IMR-90 (cell line): ENCODE measurements at regions not wholly inside any gene's neighbourhood (a gene's known extent, or its start where the extent isn't known, plus 50 kb on each side); places are given as distances from the start of the nearest gene placed in this dataset.

Source experiments
- ATAC-seq: fragments of 200-7000 bp; cut with Tn5 transposase; 2 replicates; pipeline ENCODE4 v1.9.1; 2020; ENCODE audit warnings: low read depth, mild to moderate bottlenecking, moderate library complexity
- BruUV-seq: library from RNA; stranded (reverse); fragments of 400-500 nt; replicated peaks from 2 replicates; lab custom pipeline; 2021; lab: Mats Ljungman, UMichigan
- CTCF ChIA-PET: fragments of 300-600 bp; formaldehyde crosslinking; extraction: SDS; loops from one replicate; lab custom pipeline; 2021; ENCODE audit warnings: antibody characterized with exemption; lab: Yijun Ruan, JAX
- POLR2A ChIA-PET: fragments of 300-600 bp; sonication (Branson Sonifier 250); formaldehyde crosslinking; loops from one replicate; lab custom pipeline; 2022; ENCODE audit warnings: antibody characterized with exemption; ENCODE audit not compliant: unreplicated experiment; lab: Charles Lee
- DNase-seq: peaks from one replicate; pipeline ENCODE4 v3.0.0; 2013
- H2AFZ ChIP-seq: replicated peaks from 2 replicates; pipeline ENCODE3; 2013; ENCODE audit warnings: low read length, mild to moderate bottlenecking; ENCODE audit not compliant: poor library complexity
- H2AK5ac ChIP-seq: 2 replicates; pipeline ENCODE4 v1.6.1; 2013; ENCODE audit warnings: low read depth, low read length, inconsistent platforms
- H2AK9ac ChIP-seq: replicated peaks from 2 replicates; pipeline ENCODE3; 2013; ENCODE audit warnings: mild to moderate bottlenecking, low read depth, low read length, moderate library complexity; ENCODE audit not compliant: poor library complexity
- H2BK120ac ChIP-seq: 2 replicates; pipeline ENCODE4 v1.6.1; 2013; ENCODE audit warnings: low read depth, low read length, inconsistent platforms
- H2BK15ac ChIP-seq: 3 replicates; pipeline ENCODE4 v1.6.1; 2013; ENCODE audit warnings: low read depth, low read length, inconsistent platforms
- H2BK20ac ChIP-seq: 2 replicates; pipeline ENCODE4 v1.6.1; 2013; ENCODE audit warnings: low read depth, mild to moderate bottlenecking, inconsistent platforms, low read length, moderate library complexity
- H2BK5ac ChIP-seq: 2 replicates; pipeline ENCODE4 v1.6.1; 2013; ENCODE audit warnings: mild to moderate bottlenecking, low read depth, low read length, inconsistent platforms; ENCODE audit not compliant: poor library complexity, severe bottlenecking
- H3K14ac ChIP-seq: replicated peaks from 2 replicates; pipeline ENCODE4 v1.6.1; 2013; ENCODE audit warnings: low read depth, low read length, inconsistent platforms
- H3K18ac ChIP-seq: 2 replicates; pipeline ENCODE4 v1.6.1; 2013; ENCODE audit warnings: low read depth, low read length, control low read depth
- H3K23ac ChIP-seq: 2 replicates; pipeline ENCODE4 v1.6.1; 2013; ENCODE audit warnings: low read depth, low read length, inconsistent platforms
- H3K27ac ChIP-seq: 2 replicates; pipeline ENCODE4 v1.5.1; 2013; ENCODE audit warnings: mild to moderate bottlenecking, control low read depth, low read length; ENCODE audit not compliant: insufficient read depth
- H3K27me3 ChIP-seq: 2 replicates; pipeline ENCODE4 v1.6.1; 2013; ENCODE audit warnings: low read length; ENCODE audit not compliant: control insufficient read depth, insufficient read depth
- H3K36me3 ChIP-seq: 2 replicates; pipeline ENCODE4 v1.6.1; 2013; ENCODE audit warnings: low read length, mixed read lengths; ENCODE audit not compliant: control insufficient read depth, insufficient read depth
- H3K4ac ChIP-seq: 2 replicates; pipeline ENCODE4 v1.6.1; 2013; ENCODE audit warnings: low read depth, low read length, inconsistent platforms
- H3K4me1 ChIP-seq: 2 replicates; pipeline ENCODE4 v1.6.1; 2013; ENCODE audit warnings: low read length, mixed read lengths; ENCODE audit not compliant: control insufficient read depth, insufficient read depth
- H3K4me2 ChIP-seq: 2 replicates; pipeline ENCODE4 v1.6.1; 2013; ENCODE audit warnings: low read depth, mild to moderate bottlenecking, control low read depth, low read length, moderate library complexity
- H3K4me3 ChIP-seq: 2 replicates; pipeline ENCODE4 v1.5.1; 2013; ENCODE audit warnings: low read depth, mild to moderate bottlenecking, control low read depth, low read length, moderate library complexity; ENCODE audit not compliant: insufficient read depth
- H3K56ac ChIP-seq: 2 replicates; pipeline ENCODE4 v1.6.1; 2013; ENCODE audit warnings: low read length, inconsistent platforms; ENCODE audit not compliant: insufficient read depth; ENCODE audit errors: extremely low read depth
- H3K79me1 ChIP-seq, 2 experiments: 2 replicates each; pipeline ENCODE4 v1.6.1; 2013; ENCODE audit warnings: low read length in 2 of 2, inconsistent platforms in 1 of 2, low read depth in 1 of 2
- H3K9ac ChIP-seq: 2 replicates; pipeline ENCODE4 v1.6.1; 2013; ENCODE audit warnings: low read depth, low read length, control low read depth
- H3K9me1 ChIP-seq: 2 replicates; pipeline ENCODE4 v1.6.1; 2013; ENCODE audit warnings: low read length, inconsistent platforms; ENCODE audit not compliant: insufficient read depth
- H3K9me3 ChIP-seq: 2 replicates; pipeline ENCODE4 v1.6.1; 2013; ENCODE audit warnings: low read length; ENCODE audit not compliant: control insufficient read depth, insufficient read depth
- H4K20me1 ChIP-seq: 2 replicates; pipeline ENCODE4 v1.6.1; 2013; ENCODE audit warnings: low read length, inconsistent platforms; ENCODE audit not compliant: insufficient read depth
- H4K5ac ChIP-seq: 2 replicates; pipeline ENCODE4 v1.6.1; 2013; ENCODE audit warnings: mild to moderate bottlenecking, low read depth, low read length, control low read depth
- H4K8ac ChIP-seq, 2 experiments: 2 replicates each; pipeline ENCODE4 v1.6.1; 2013; ENCODE audit warnings: low read depth in 2 of 2, low read length in 2 of 2, control low read depth in 1 of 2, inconsistent platforms in 1 of 2
- H4K91ac ChIP-seq: 2 replicates; pipeline ENCODE4 v1.6.1; 2013; ENCODE audit warnings: low read depth, low read length, inconsistent platforms; ENCODE audit not compliant: insufficient read depth
- BHLHE40 ChIP-seq: fragments of 150-350 bp; IDR thresholded peaks from 2 replicates; pipeline ENCODE4 v1.6.1; 2016; ENCODE audit warnings: mild to moderate bottlenecking, low read depth, low read length
- CEBPB ChIP-seq: IDR thresholded peaks from 2 replicates; pipeline ENCODE4 v1.6.1; 2012; ENCODE audit warnings: low read depth, low read length, improper control_type of control experiment
- FOS ChIP-seq: fragments of 150-350 bp; IDR thresholded peaks from 2 replicates; pipeline ENCODE4 v1.6.1; 2016; ENCODE audit warnings: low read depth, low read length
- MXI1 ChIP-seq: IDR thresholded peaks from 2 replicates; pipeline ENCODE4 v1.6.1; 2012; ENCODE audit warnings: low read depth, mild to moderate bottlenecking, low read length, moderate library complexity, borderline replicate concordance
- NFE2L2 ChIP-seq: fragments of 150-350 bp; IDR thresholded peaks from 2 replicates; pipeline ENCODE4 v1.6.1; 2016; ENCODE audit warnings: low read depth, mild to moderate bottlenecking, low read length
- RCOR1 ChIP-seq: IDR thresholded peaks from 2 replicates; pipeline ENCODE4 v1.6.1; 2012; ENCODE audit warnings: mild to moderate bottlenecking, low read length, improper control_type of control experiment; ENCODE audit not compliant: insufficient replicate concordance
- SMC3 ChIP-seq: fragments of 150-350 bp; IDR thresholded peaks from 2 replicates; pipeline ENCODE4 v1.6.1; 2016; ENCODE audit warnings: low read depth, mild to moderate bottlenecking, antibody characterized with exemption, low read length, moderate library complexity
- WGBS, 2 experiments: methylation state at CpG; one replicate each; pipeline versions ENCODE4 v1.1.5 to v1.1.7; 2013; ENCODE audit warnings: missing lambda C conversion rate in 2 of 2; ENCODE audit not compliant: insufficient read length in 1 of 2; ENCODE audit errors: extremely low coverage in 2 of 2; 5-methylcytosine and 5-hydroxymethylcytosine counted together
- dilution Hi-C: fragments of 300-500 bp; cut with HindIII; formaldehyde crosslinking; loops from one replicate; pipeline ENCODE4 v1.14.3; 2018; ENCODE audit warnings: low sequenced_read_pairs; ENCODE audit not compliant: unreplicated experiment
- in situ Hi-C: fragments of 300-500 bp; cut with MboI; formaldehyde crosslinking; loops from 3 replicates; pipeline ENCODE4 v1.14.3; 2019; ENCODE audit warnings: low sequenced_read_pairs, inconsistent platforms, mixed read lengths
- intact Hi-C: fragments of 100-400 bp; cut with micrococcal nuclease; formaldehyde crosslinking; loops from 2 replicates; pipeline ENCODE4 v1.10.0; 2022
- TF ChIP-seq, protein P1 (sequence below): fragments of 150-350 bp; IDR thresholded peaks from 2 replicates; pipeline ENCODE4 v1.6.1; 2016; ENCODE audit warnings: low read depth, mild to moderate bottlenecking, low read length, moderate library complexity, borderline replicate concordance
- TF ChIP-seq, protein P2 (sequence below): fragments of 150-350 bp; IDR thresholded peaks from 2 replicates; pipeline ENCODE4 v1.6.1; 2017; ENCODE audit warnings: mild to moderate bottlenecking, antibody characterized with exemption, low read length, low read depth

DNA sequence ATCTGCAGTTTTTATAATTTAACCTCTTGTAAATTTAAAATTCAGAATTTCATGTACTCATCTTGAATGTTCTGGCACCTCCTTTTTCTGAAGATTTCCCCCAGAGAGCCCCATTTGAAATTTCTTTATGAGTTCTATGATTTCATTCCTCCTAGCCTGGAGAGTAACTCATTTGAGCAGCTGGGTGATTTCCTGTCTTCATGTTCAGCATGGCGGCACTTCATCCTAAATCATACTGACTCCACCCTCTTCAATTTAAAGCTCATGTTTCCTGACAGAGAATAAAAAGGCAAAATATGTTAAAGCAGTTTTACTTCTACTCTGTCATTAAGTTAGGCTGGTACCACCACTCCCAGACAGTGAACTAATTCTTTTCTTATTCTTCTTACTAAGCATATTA, 250.9 kb upstream of the POU3F2 start:
- H2BK20ac ChIP-seq, result no peak overlapping the region
- intact Hi-C loops (no loop called here), in situ Hi-C loops (no loop called here), dilution Hi-C loops (no loop called here)
- peaks cover 1% of the 10 kb centered on the region; the same call in 1 of the 2 replicates for H3K9me3 ChIP-seq
- H3K23ac ChIP-seq, result no peak overlapping the region
- no peaks in the 10 kb centered on the region for H3K9me1 ChIP-seq
- no CpG with 5 or more reads among the region's 1 CpG for WGBS, 2 experiments
- no peaks in the 10 kb centered on the region for H4K20me1 ChIP-seq
- H2BK120ac ChIP-seq, result no peak overlapping the region
- no peak overlapping the region for H2AK5ac ChIP-seq
- no peak for DNase-seq
- H3K9ac ChIP-seq, result no peak overlapping the region
- H3K4me2 ChIP-seq, result no peak overlapping the region
- H3K27me3 ChIP-seq, result no peaks in the 10 kb centered on the region
- H3K18ac ChIP-seq, result no peak overlapping the region
- ATAC-seq, result no peak
- H3K27ac ChIP-seq, result no peak overlapping the region
- H2AFZ ChIP-seq, result no peak overlapping the region
- no peaks in the 10 kb centered on the region for H3K4me1 ChIP-seq
- POLR2A ChIA-PET, result no interaction called here
- no peak overlapping the region for H4K91ac ChIP-seq
- H2BK5ac ChIP-seq, result no peak overlapping the region
- TF ChIP-seq MXI1, result no peak
- no peak for TF ChIP-seq RCOR1
- TF ChIP-seq SMC3, result no peak
- TF ChIP-seq, protein P1, sequence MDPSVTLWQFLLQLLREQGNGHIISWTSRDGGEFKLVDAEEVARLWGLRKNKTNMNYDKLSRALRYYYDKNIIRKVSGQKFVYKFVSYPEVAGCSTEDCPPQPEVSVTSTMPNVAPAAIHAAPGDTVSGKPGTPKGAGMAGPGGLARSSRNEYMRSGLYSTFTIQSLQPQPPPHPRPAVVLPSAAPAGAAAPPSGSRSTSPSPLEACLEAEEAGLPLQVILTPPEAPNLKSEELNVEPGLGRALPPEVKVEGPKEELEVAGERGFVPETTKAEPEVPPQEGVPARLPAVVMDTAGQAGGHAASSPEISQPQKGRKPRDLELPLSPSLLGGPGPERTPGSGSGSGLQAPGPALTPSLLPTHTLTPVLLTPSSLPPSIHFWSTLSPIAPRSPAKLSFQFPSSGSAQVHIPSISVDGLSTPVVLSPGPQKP, result no peak
- no peak for TF ChIP-seq NFE2L2
- TF ChIP-seq FOS, result no peak
- no peak for TF ChIP-seq BHLHE40
- TF ChIP-seq, protein P2, sequence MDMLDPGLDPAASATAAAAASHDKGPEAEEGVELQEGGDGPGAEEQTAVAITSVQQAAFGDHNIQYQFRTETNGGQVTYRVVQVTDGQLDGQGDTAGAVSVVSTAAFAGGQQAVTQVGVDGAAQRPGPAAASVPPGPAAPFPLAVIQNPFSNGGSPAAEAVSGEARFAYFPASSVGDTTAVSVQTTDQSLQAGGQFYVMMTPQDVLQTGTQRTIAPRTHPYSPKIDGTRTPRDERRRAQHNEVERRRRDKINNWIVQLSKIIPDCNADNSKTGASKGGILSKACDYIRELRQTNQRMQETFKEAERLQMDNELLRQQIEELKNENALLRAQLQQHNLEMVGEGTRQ, result no peak
- TF ChIP-seq CEBPB, result no peak
- no peak overlapping the region for H3K4me3 ChIP-seq
- no peak overlapping the region for H3K56ac ChIP-seq
- H4K8ac ChIP-seq, result no peak overlapping the region
- no peaks in the 10 kb centered on the region for H3K36me3 ChIP-seq
- no peak overlapping the region for H2BK15ac ChIP-seq
- CTCF ChIA-PET, result no interaction called here
- H3K4ac ChIP-seq, result no peak overlapping the region
- H4K5ac ChIP-seq, result no peak overlapping the region
- H3K14ac ChIP-seq, result no peak overlapping the region
- H3K79me1 ChIP-seq, result no peaks in the 10 kb centered on the region
- no peak overlapping the region for H2AK9ac ChIP-seq
- BruUV-seq, result no TSS peak
